Ovary (tissue), 7 donors: ENCODE measurements at regions not wholly inside any gene's neighbourhood (a gene's known extent, or its start where the extent isn't known, plus 50 kb on each side); places are given as distances from the start of the nearest gene placed in this dataset.

ENCODE experiments used
- DNase-seq, 5 donors: peaks; one replicate each; pipeline ENCODE4 v3.0.0-alpha.2; 2019 to 2020
- H3K27ac ChIP-seq, 2 donors: fragments of 200-600 bp; one replicate each; pipeline versions ENCODE4 v1.5.1 to v1.8.0; 2019 to 2022
- H3K27me3 ChIP-seq: fragments of 200-600 bp; one replicate; pipeline ENCODE4 v1.8.0; 2022
- H3K36me3 ChIP-seq: fragments of 200-600 bp; sonication (generic); one replicate; pipeline ENCODE4 v1.5.1; 2019
- H3K4me1 ChIP-seq: one replicate; pipeline ENCODE4 v1.8.1; 2013; ENCODE audit warnings: mild to moderate bottlenecking, moderate library complexity; ENCODE audit not compliant: insufficient read depth
- H3K4me3 ChIP-seq: fragments of 200-600 bp; sonication (generic); one replicate; pipeline ENCODE4 v1.5.1; 2017
- H3K9me3 ChIP-seq, 2 donors: fragments of 200-600 bp in 1 of 2; sonication (generic) in 1 of 2; one replicate each; pipeline versions ENCODE4 v1.5.1 to v1.8.1; 2013 to 2019; ENCODE audit warnings: mild to moderate bottlenecking in 1 of 2, moderate library complexity in 1 of 2
- EP300 ChIP-seq: sonication (generic); formaldehyde crosslinking; IDR thresholded peaks from one replicate; pipeline ENCODE4 v1.6.1; 2017; ENCODE audit warnings: antibody characterized with exemption
- POLR2A ChIP-seq: fragments of 450-650 bp; IDR thresholded peaks from one replicate; pipeline ENCODE4 v1.6.1; 2017; ENCODE audit warnings: antibody characterized with exemption, mild to moderate bottlenecking, moderate library complexity
- WGBS, 3 donors: extraction: QIAGEN DNeasy Blood & Tissue Kit in 1 of 3; methylation state at CpG; one replicate each; pipeline versions ENCODE4 v1.1.5 to v1.1.7; 2013 to 2017; 5-methylcytosine and 5-hydroxymethylcytosine counted together
- intact Hi-C, 4 donors: fragments of 100-400 bp; cut with DNase I; formaldehyde crosslinking; loops; one replicate each; pipeline versions ENCODE4 v1.11.0 to v1.15.1; 2022 to 2023
- TF ChIP-seq, protein P1 (sequence below), 3 donors: fragments of 450-650 bp in 2 of 3; fragments of 200-600 bp in 1 of 3; IDR thresholded peaks; one replicate each; pipeline versions ENCODE4 v1.5.1 to v1.8.0; 2016 to 2022; ENCODE audit warnings: antibody characterized with exemption in 3 of 3, mild to moderate bottlenecking in 1 of 3
- donor health status: DM: no; HTN: no; CAD: no; lungs with moderate emphysema.
- donor health status: DM: no; HTN: no; CAD: no.
- donor health status: Bipolar disorder and iron deficiency.
- donor health status: DM: no; HTN: no; CAD: no.
- donor health status: DM: yes; HTN: yes; CAD: no.

DNA sequence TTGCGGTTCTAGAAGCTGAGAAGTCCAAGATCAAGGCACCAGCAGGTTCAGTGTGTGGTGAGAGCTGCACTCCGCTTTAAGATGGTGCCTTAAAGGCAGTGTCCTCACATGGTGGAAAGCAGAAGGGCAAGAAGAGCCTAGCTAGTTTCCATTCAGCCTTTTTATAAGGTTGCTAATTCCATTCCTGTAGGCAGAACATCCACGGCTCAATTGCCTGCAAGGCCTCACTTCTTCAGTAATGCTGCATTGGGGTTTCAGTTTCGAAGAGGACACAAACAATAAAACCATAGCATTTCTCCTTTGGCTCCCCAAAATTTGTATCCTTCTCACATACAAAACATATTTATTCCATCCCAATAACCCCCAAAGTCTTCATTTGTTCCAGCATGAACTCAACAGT lies 109.5 kb upstream of the KCND2 start:
- Histone ChIP-seq H3K36me3 (no peaks in the 10 kb centered on the region), H3K9me3 (no peaks in the 10 kb centered on the region), H3K4me3 (no peak overlapping the region), H3K27ac (no peak overlapping the region), H3K27me3 (no peaks in the 10 kb centered on the region), H3K4me1 (no peaks in the 10 kb centered on the region)
- intact Hi-C loops = no loop called here
- TF ChIP-seq POLR2A (no peak), EP300 (no peak)
- TF ChIP-seq, protein P1, sequence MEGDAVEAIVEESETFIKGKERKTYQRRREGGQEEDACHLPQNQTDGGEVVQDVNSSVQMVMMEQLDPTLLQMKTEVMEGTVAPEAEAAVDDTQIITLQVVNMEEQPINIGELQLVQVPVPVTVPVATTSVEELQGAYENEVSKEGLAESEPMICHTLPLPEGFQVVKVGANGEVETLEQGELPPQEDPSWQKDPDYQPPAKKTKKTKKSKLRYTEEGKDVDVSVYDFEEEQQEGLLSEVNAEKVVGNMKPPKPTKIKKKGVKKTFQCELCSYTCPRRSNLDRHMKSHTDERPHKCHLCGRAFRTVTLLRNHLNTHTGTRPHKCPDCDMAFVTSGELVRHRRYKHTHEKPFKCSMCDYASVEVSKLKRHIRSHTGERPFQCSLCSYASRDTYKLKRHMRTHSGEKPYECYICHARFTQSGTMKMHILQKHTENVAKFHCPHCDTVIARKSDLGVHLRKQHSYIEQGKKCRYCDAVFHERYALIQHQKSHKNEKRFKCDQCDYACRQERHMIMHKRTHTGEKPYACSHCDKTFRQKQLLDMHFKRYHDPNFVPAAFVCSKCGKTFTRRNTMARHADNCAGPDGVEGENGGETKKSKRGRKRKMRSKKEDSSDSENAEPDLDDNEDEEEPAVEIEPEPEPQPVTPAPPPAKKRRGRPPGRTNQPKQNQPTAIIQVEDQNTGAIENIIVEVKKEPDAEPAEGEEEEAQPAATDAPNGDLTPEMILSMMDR (IDR thresholded peaks at IDR 0.05) = no peak
- 97% methylated on average over 4 of the region's 4 CpGs for WGBS, 3 donors
- no peak for DNase-seq

DNA sequence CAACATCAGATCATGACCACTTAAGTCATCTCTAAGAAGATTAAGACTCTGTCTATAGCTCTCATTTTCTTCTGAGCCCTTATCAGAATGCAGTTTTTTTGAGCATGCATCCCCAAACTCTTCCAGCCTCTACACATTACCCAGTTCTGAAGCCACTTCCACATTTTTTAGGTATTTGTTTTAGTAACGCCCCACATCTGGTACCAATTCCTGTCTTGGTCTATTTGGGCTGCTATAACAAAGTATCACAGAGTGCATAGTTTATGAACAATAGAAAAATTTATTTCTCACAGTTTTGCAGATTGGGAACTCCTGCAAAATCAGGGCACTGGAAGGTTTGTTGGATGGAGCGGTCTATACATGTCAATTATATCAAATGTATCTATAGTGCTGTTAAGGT lies 107.7 kb upstream of the KCND2 start:
- no peak for DNase-seq
- no peak overlapping the region for H3K27ac ChIP-seq
- no peak overlapping the region for H3K4me3 ChIP-seq
- intact Hi-C loops = no loop called here
- WGBS, 3 donors = 91 to 96% (median 91%) methylated on average over 2 of the region's 2 CpGs
- H3K36me3 ChIP-seq = no peaks in the 10 kb centered on the region
- TF ChIP-seq, protein P1 (IDR thresholded peaks at IDR 0.05) = no peak
- no peak for TF ChIP-seq POLR2A
- TF ChIP-seq EP300 = no peak
- no peaks in the 10 kb centered on the region for H3K4me1 ChIP-seq
- no peaks in the 10 kb centered on the region for H3K9me3 ChIP-seq
- no peaks in the 10 kb centered on the region for H3K27me3 ChIP-seq

DNA sequence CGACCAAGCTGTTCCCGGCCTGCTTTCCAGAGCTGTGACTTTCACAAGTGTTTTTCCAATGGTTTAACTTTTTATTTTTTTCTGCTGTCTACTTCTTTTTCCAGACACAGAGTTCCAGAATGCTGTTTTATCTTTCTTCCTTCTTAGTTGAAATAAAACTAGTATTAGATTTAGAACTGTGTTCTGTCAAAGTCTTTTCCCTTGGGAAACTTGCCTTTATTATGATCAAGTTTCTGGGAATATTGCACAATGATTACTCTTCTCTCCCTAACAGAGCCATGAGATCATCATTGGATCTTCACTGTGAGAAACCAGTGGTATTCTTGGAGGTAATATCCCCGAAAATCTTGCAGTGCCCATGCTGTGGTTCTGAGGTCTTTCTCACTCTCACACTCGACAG lies 104.9 kb upstream of the KCND2 start:
- no peaks in the 10 kb centered on the region for H3K36me3 ChIP-seq
- no peak overlapping the region for H3K27ac ChIP-seq
- no peak overlapping the region for H3K4me3 ChIP-seq
- TF ChIP-seq, protein P1 (IDR thresholded peaks at IDR 0.05) = no peak
- peak; percentile 56 for TF ChIP-seq EP300
- TF ChIP-seq POLR2A = no peak
- H3K9me3 ChIP-seq = no peaks in the 10 kb centered on the region
- no peak for DNase-seq
- H3K4me1 ChIP-seq = no peaks in the 10 kb centered on the region
- no peaks in the 10 kb centered on the region for H3K27me3 ChIP-seq
- intact Hi-C loops = no loop called here
- 68 to 81% (median 76%) methylated on average over 4 of the region's 4 CpGs for WGBS, 3 donors

DNA sequence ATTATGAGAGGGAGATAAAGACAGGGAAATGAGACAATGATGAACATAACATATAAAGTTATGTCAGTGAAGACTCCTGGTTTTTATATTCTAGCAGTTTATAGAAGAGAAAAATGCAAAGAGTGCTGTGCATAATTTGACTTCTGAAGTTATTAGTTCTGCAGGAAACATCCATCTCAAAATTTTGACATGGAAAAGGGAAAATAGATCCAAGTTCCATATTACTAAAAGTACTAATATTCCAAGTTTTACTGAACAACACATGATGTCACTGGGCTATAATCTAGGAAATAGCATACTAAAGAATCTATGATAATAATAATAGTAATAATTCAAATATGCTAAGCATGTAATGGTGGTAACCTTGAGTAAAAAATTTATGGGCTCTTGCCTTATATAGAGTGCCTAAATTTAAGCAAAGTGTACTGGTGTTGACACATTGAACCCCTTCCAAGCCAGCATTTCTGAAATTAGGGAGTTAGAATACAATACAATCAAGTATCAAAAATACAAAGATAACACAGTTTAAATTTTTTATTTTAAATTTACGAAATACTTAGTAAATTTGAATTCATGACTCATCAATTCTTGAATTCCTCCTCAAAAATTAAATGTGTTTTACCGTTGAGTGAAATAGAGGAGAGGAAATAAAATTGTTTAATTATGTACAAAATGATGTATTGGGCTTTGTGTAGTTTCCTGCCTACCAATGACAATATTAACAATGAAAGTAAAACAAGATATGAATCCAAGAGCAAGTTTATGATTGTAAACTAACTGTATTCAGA lies 102.8 kb upstream of the KCND2 start:
- H3K4me1 ChIP-seq = no peaks in the 10 kb centered on the region

More for the DNA sequence above, 102.8 kb upstream of the KCND2 start:
- 35 to 57% (median 49%) methylated on average over 2 of the region's 2 CpGs for WGBS, 3 donors
- Histone ChIP-seq H3K27me3 (no peaks in the 10 kb centered on the region), H3K9me3 (no peaks in the 10 kb centered on the region), H3K4me3 (no peak overlapping the region), H3K36me3 (no peaks in the 10 kb centered on the region), H3K27ac (no peak overlapping the region)
- intact Hi-C loops = no loop called here
- no peak for DNase-seq
- no peak for TF ChIP-seq POLR2A
- TF ChIP-seq, protein P1 (IDR thresholded peaks at IDR 0.05) = no peak
- no peak for TF ChIP-seq EP300
